GM12865 (cell line): ENCODE measurements at regions not wholly inside any gene's neighbourhood (a gene's known extent, or its start where the extent isn't known, plus 50 kb on each side); places are given as distances from the start of the nearest gene placed in this dataset.

ENCODE experiments used
- DNase-seq: peaks from one replicate; pipeline ENCODE4 v3.0.0; 2010; ENCODE audit warnings: low read depth
- H3K4me3 ChIP-seq: 2 replicates; pipeline ENCODE4 v1.5.1; 2011; ENCODE audit warnings: mild to moderate bottlenecking, low read depth, low read length, control low read depth
- TF ChIP-seq, protein P1 (sequence below): IDR thresholded peaks from 2 replicates; pipeline ENCODE4 v1.5.1; 2011; ENCODE audit warnings: low read length, control low read depth, low read depth, inconsistent platforms; ENCODE audit not compliant: insufficient read depth; ENCODE audit errors: missing control alignments

DNA sequence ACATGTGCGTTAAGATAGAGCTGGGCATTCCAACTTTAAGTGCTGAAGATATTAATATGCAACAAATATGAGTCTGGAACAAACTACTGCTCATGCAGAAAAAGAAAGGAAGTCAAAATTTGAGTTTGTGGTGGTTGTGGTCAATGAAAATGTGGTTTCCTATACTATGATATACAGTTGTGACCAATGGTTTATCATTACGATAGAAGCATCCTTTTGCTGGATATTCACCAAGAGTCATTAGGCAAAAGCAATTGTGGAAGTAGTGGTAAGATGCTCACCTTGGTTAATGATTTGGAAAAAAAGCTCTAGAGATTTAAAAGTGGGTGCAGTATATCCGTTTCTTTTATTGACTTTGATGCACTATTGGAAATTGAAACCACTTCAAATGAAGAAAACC is 1007.0 kb downstream of the NR2F1-AS1 start:
- TF ChIP-seq, protein P1, sequence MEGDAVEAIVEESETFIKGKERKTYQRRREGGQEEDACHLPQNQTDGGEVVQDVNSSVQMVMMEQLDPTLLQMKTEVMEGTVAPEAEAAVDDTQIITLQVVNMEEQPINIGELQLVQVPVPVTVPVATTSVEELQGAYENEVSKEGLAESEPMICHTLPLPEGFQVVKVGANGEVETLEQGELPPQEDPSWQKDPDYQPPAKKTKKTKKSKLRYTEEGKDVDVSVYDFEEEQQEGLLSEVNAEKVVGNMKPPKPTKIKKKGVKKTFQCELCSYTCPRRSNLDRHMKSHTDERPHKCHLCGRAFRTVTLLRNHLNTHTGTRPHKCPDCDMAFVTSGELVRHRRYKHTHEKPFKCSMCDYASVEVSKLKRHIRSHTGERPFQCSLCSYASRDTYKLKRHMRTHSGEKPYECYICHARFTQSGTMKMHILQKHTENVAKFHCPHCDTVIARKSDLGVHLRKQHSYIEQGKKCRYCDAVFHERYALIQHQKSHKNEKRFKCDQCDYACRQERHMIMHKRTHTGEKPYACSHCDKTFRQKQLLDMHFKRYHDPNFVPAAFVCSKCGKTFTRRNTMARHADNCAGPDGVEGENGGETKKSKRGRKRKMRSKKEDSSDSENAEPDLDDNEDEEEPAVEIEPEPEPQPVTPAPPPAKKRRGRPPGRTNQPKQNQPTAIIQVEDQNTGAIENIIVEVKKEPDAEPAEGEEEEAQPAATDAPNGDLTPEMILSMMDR = no peak
- no peak overlapping the region for H3K4me3 ChIP-seq
- DNase-seq = no peak

DNA sequence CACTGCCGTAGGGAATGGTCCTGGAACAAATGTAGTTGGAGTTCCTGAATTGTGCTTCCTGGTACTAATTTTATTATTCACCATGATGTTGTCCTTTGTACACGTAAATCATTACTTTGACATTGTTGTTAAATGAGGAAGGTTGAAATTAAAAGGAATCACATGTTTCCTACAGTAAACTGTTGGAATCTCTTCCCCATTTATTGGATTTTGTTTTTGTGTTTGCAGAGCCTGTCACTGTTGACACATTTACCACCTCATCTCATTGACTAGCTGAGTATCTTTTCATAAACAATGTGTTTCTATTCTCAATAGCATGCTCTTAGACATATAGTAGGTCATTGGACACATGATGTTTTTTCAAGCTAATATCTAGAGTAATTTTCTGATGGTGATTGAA is 1012.5 kb downstream of the NR2F1-AS1 start:
- no peak overlapping the region for H3K4me3 ChIP-seq
- no peak for DNase-seq
- TF ChIP-seq, protein P1 = no peak

DNA sequence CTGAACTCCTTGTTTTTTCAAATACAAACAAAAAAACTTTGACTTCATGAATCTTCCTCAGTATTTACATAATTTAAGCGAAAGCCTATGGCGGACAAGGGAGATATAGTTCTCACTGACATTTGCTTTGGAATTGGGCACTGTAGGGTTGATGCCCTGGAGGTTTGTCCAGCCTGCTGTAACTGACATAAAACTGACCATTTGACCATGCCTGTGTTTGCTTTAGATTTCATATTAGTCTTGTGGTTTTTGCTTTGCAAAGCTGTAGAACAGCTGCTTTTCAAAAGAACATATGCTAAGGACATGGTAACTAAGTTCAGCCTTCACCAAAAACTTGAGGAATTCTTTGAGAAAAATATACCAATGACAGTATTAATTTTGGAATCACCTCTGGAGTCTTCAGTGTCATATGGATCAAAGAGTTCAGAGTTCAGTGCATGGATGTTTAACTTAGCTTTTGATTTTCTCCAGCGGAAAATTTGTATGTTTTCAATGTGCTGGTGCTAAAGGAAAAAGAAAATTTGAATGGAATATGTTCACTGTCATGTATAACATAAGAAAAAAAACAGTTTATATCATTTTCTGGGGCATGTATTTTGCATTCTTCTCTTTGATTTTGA is 1013.1 kb downstream of the NR2F1-AS1 start:
- DNase-seq = no peak
- TF ChIP-seq, protein P1 = no peak
- no peak overlapping the region for H3K4me3 ChIP-seq

DNA sequence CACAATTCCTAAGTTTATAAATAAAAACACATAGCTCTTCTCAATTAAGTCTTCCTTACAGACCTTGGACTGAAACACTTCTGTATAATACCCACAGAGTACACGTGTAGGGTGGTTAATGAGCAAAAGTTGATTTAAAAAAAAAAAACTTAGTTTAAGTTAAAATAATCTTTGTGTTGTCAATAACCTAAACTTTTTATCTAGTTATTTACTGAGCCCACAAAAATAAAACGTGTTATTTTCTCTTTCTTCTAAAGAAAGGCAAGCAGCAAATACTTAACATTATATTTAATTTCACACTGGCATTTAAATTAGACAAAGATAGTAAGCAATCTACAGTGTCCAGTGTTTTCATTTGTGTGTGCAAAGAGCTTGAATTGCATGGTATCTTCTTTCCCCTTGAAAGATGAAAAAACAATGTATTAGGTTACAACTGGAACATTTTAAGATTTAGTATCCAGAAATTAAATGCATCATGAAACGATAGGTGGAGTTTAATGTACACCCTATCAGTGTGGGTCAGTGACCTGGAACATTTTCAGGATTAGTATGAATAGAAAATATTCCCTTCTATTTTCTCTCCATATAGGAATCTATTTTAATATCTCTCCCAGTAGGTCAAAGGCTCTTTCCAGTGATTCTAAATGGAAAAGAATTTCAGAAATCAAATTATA is 1014.8 kb downstream of the NR2F1-AS1 start:
- no peak overlapping the region for H3K4me3 ChIP-seq

DNA sequence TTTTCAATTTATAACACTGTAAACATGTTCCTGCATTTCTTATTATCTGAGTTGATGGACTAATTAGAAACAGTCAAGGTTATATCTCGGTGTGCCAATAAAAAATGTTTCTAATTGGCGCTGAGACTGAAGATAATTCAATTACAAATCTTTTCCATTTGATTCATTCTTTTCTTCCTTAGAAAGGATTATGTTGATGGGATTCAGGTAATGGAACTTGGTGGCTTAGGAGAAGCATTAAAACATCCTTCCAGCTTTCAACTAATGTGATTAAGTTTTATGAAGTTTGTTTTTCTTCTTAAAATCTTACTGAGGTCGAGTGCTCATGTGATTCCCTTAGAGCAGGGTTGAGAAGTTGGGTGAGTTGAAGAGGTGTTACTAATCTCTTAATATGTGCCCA is 1015.3 kb downstream of the NR2F1-AS1 start:
- no peak for DNase-seq
- no peak overlapping the region for H3K4me3 ChIP-seq
- TF ChIP-seq, protein P1 = no peak

More for the DNA sequence above, 1014.8 kb downstream of the NR2F1-AS1 start:
- TF ChIP-seq, protein P1 = no peak
- no peak for DNase-seq

DNA sequence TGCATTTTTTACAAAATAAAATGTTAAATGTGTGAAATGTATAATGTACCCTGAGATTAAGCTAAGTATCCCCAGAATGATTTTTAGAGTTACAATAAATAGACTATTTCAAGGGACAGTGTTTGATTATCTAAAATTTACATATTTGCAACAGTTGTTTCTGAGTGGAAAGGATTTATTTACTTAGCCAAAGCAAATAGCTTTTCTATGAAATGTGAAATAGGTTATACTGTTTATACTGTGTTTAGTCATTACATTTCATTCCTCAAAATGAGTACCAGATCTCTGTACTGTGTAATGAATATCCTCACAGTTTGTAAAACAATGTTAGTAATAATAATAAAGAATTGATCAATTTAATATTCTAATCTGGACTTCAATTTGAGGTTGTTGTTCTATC is 1019.0 kb downstream of the NR2F1-AS1 start:
- H3K4me3 ChIP-seq = no peak overlapping the region
- TF ChIP-seq, protein P1 = no peak
- DNase-seq = no peak
